ENCODE measurements at regions not wholly inside any gene's neighbourhood (a gene's known extent, or its start where the extent isn't known, plus 50 kb on each side); places are given as distances from the start of the nearest gene placed in this dataset.

DNA sequence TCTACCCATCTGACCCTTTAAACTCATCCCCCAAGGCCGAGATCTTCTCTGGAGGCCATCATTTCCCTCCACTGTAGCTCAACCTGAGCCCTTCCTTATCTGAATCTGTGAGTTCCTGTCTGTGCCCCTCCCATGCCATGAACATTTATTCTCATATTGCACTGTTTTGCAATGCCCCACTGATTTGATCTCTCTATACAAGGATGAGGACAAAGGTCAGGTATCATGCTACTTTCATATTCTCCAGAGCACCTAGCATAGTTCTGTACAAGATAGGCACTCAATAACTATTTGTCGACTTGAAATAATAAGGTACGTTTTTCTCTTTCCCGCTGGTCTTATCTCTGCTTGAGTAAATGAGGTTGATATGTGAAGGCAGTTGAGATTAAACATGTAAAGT is 135.5 kb downstream of the KLF5 start:
- no peaks in the 10 kb centered on the region for H3K4me1 ChIP-seq (ENCODE audit: low read depth, poor library complexity, severe bottlenecking)
- no peaks in the 10 kb centered on the region for H4K20me1 ChIP-seq (ENCODE audit: insufficient read depth)
- no peaks in the 10 kb centered on the region for H3K36me3 ChIP-seq (ENCODE audit: insufficient read depth)
- H3K27me3 ChIP-seq (ENCODE audit: insufficient read depth, low read depth), result no peaks in the 10 kb centered on the region
- no peak overlapping the region for H3K27ac ChIP-seq
- TF ChIP-seq, protein P1, sequence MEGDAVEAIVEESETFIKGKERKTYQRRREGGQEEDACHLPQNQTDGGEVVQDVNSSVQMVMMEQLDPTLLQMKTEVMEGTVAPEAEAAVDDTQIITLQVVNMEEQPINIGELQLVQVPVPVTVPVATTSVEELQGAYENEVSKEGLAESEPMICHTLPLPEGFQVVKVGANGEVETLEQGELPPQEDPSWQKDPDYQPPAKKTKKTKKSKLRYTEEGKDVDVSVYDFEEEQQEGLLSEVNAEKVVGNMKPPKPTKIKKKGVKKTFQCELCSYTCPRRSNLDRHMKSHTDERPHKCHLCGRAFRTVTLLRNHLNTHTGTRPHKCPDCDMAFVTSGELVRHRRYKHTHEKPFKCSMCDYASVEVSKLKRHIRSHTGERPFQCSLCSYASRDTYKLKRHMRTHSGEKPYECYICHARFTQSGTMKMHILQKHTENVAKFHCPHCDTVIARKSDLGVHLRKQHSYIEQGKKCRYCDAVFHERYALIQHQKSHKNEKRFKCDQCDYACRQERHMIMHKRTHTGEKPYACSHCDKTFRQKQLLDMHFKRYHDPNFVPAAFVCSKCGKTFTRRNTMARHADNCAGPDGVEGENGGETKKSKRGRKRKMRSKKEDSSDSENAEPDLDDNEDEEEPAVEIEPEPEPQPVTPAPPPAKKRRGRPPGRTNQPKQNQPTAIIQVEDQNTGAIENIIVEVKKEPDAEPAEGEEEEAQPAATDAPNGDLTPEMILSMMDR (conservative IDR thresholded peaks at IDR 0.05; ENCODE audit: low read depth, low read length), result no peak
- H3K79me2 ChIP-seq (ENCODE audit: insufficient read depth, low read depth), result no peaks in the 10 kb centered on the region
- H3K4me2 ChIP-seq, result no peak overlapping the region
- H3K4me3 ChIP-seq (IDR thresholded peaks at IDR 0.05; ENCODE audit: insufficient read depth, low read depth, low read length), result no peak overlapping the region
- no peak overlapping the region for H3K9ac ChIP-seq
- H2AFZ ChIP-seq (ENCODE audit: low read depth), result no peak overlapping the region

- Histone ChIP-seq H3K27me3 (ENCODE audit: insufficient read depth, low read depth) (no peaks in the 10 kb centered on the region), H3K4me2 (no peak overlapping the region), H3K27ac (no peak overlapping the region), H3K79me2 (ENCODE audit: insufficient read depth, low read depth) (no peaks in the 10 kb centered on the region), H4K20me1 (ENCODE audit: insufficient read depth) (no peaks in the 10 kb centered on the region), H3K4me3 (IDR thresholded peaks at IDR 0.05; ENCODE audit: insufficient read depth, low read depth, low read length) (no peak overlapping the region), H2AFZ (ENCODE audit: low read depth) (no peak overlapping the region), H3K9ac (no peak overlapping the region), H3K36me3 (ENCODE audit: insufficient read depth) (no peaks in the 10 kb centered on the region), H3K4me1 (ENCODE audit: low read depth, poor library complexity, severe bottlenecking) (no peaks in the 10 kb centered on the region)
- TF ChIP-seq, protein P1 (conservative IDR thresholded peaks at IDR 0.05; ENCODE audit: low read depth, low read length), result no peak
Observed at GRCh38 chr13:73193554-73193953, 134.7 kb downstream of the KLF5 start.

DNA sequence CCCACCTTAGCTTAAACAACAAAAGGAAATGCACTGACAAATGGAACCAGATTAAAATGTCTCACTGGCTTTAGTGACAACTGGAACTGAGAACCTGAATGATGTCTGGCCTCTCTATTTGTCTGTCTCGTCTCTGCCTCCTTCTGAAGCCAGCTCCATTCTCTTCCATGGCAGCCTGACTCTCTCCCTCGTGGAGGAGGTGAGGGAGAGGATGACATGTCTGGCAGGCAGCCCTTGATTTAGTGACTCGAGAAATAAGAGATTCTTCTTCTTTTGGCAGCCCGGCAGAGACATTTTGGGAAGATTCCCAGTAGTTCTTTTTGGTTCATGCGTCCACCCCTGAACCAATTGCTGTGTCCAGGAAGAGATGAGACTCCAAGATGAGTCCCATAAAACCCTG is 131.7 kb downstream of the KLF5 start:
- H2AFZ ChIP-seq (ENCODE audit: low read depth), result no peak overlapping the region
- no peaks in the 10 kb centered on the region for H3K4me1 ChIP-seq (ENCODE audit: low read depth, poor library complexity, severe bottlenecking)
- H3K27me3 ChIP-seq (ENCODE audit: insufficient read depth, low read depth), result no peaks in the 10 kb centered on the region
- H3K79me2 ChIP-seq (ENCODE audit: insufficient read depth, low read depth), result no peaks in the 10 kb centered on the region
- H3K4me2 ChIP-seq, result no peak overlapping the region
- TF ChIP-seq, protein P1 (conservative IDR thresholded peaks at IDR 0.05; ENCODE audit: low read depth, low read length), result no peak
- no peaks in the 10 kb centered on the region for H4K20me1 ChIP-seq (ENCODE audit: insufficient read depth)
- no peak overlapping the region for H3K9ac ChIP-seq
- H3K4me3 ChIP-seq (IDR thresholded peaks at IDR 0.05; ENCODE audit: insufficient read depth, low read depth, low read length), result no peak overlapping the region
- H3K36me3 ChIP-seq (ENCODE audit: insufficient read depth), result no peaks in the 10 kb centered on the region
- H3K27ac ChIP-seq, result no peak overlapping the region

DNA sequence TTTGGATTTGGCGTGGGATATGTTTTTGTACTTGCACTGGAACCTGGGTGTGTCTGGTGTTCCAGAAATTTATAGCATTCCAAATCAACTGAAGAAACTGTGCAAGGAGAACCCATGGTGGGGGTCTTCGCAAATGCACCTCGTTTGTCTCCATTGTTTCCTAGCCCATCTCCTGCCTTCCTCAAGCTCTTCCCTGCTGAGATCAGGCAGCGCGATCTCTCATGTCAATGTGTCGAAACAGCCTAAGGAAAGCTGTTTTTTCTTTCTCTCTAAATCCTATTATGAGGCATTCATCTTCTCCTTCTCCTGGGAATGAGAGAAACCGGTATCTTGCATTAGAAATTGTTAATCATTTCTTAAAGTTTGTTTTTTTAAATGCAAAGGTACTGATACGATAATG is 131.0 kb downstream of the KLF5 start:
- Histone ChIP-seq H3K4me3 (IDR thresholded peaks at IDR 0.05; ENCODE audit: insufficient read depth, low read depth, low read length) (no peak overlapping the region), H4K20me1 (ENCODE audit: insufficient read depth) (no peaks in the 10 kb centered on the region), H3K4me2 (no peak overlapping the region), H3K9ac (no peak overlapping the region), H2AFZ (ENCODE audit: low read depth) (no peak overlapping the region), H3K27ac (no peak overlapping the region), H3K36me3 (ENCODE audit: insufficient read depth) (no peaks in the 10 kb centered on the region), H3K4me1 (ENCODE audit: low read depth, poor library complexity, severe bottlenecking) (no peaks in the 10 kb centered on the region), H3K79me2 (ENCODE audit: insufficient read depth, low read depth) (no peaks in the 10 kb centered on the region), H3K27me3 (ENCODE audit: insufficient read depth, low read depth) (no peaks in the 10 kb centered on the region)
- TF ChIP-seq, protein P1 (conservative IDR thresholded peaks at IDR 0.05; ENCODE audit: low read depth, low read length), result no peak

DNA sequence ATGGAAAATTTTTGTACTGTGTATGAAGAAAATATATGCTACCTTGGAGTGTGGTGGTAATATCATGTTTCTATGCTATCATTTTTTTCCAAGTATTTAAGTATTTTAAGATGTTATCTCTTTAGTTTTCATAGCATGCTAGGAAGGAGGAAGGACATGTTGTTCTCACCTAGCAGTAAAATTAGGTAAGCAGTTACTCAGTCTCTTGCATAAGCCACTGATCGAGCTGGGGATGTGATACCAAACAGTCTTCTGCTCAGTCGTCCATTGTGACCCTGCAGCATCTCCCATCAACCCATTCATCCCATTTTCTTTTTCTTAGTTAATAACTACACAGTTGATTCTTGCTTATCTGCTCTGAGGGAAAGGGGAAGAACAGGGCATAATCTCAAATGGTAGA is 130.6 kb downstream of the KLF5 start:
- H3K4me3 ChIP-seq (IDR thresholded peaks at IDR 0.05; ENCODE audit: insufficient read depth, low read depth, low read length), result no peak overlapping the region
- TF ChIP-seq, protein P1 (conservative IDR thresholded peaks at IDR 0.05; ENCODE audit: low read depth, low read length), result no peak
- no peak overlapping the region for H3K4me2 ChIP-seq
- no peaks in the 10 kb centered on the region for H4K20me1 ChIP-seq (ENCODE audit: insufficient read depth)
- no peak overlapping the region for H2AFZ ChIP-seq (ENCODE audit: low read depth)
- no peaks in the 10 kb centered on the region for H3K36me3 ChIP-seq (ENCODE audit: insufficient read depth)
- H3K27ac ChIP-seq, result no peak overlapping the region
- no peaks in the 10 kb centered on the region for H3K4me1 ChIP-seq (ENCODE audit: low read depth, poor library complexity, severe bottlenecking)
- no peak overlapping the region for H3K9ac ChIP-seq
- H3K79me2 ChIP-seq (ENCODE audit: insufficient read depth, low read depth), result no peaks in the 10 kb centered on the region
- no peaks in the 10 kb centered on the region for H3K27me3 ChIP-seq (ENCODE audit: insufficient read depth, low read depth)
